ENCODE measurements at regions not wholly inside any gene's neighbourhood (a gene's known extent, or its start where the extent isn't known, plus 50 kb on each side); places are given as distances from the start of the nearest gene placed in this dataset.

GRCh38 chr20:57786304-57786932 is 76.6 kb upstream of the PMEPA1 start:
- DNase-seq: no peak

DNA sequence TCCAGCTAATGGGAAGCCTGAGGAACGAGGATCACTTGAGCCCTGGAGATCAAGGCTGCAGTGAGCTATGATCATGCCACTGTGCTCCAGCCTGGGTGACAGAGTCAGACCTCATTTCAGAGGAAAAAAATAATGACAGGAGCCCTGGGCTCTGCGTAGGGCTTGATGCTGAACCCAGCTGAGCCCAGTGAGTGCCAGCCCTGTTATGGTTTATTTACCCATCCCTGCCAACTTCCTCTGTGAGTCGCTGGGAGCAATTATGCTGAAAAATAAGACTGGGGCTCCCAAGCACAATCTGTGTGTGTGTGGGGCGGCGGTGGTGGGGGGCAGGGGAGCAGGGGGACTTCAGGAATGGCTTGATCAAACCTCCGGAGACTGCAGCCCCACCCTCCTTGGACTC is 75.9 kb upstream of the PMEPA1 start:
- H3K4me1 Mint-ChIP-seq (ENCODE audit: low read depth, unreplicated experiment): no peaks in the 10 kb centered on the region
- peaks cover 8% of the 10 kb centered on the region for H3K36me3 Mint-ChIP-seq (ENCODE audit: unreplicated experiment)
- TF ChIP-seq CTCF (IDR thresholded peaks at IDR 0.05; ENCODE audit: partially characterized antibody, unreplicated experiment): no peak
- H3K4me3 Mint-ChIP-seq (ENCODE audit: unreplicated experiment): no peak overlapping the region
- peaks cover 2% of the 10 kb centered on the region for H3K9me3 Mint-ChIP-seq (ENCODE audit: unreplicated experiment)
- H3K27me3 Mint-ChIP-seq (ENCODE audit: unreplicated experiment): peaks cover 10% of the 10 kb centered on the region
- no peak overlapping the region for H3K27ac Mint-ChIP-seq (ENCODE audit: unreplicated experiment)
- no peak for DNase-seq

More at GRCh38 chr20:57786304-57786932, 76.6 kb upstream of the PMEPA1 start:
- Mint-ChIP-seq H3K27ac (ENCODE audit: unreplicated experiment) (no peak overlapping the region), H3K27me3 (ENCODE audit: unreplicated experiment) (peaks cover 7% of the 10 kb centered on the region), H3K36me3 (ENCODE audit: unreplicated experiment) (peaks cover 4% of the 10 kb centered on the region), H3K4me1 (ENCODE audit: low read depth, unreplicated experiment) (no peaks in the 10 kb centered on the region), H3K9me3 (ENCODE audit: unreplicated experiment) (peaks cover 2% of the 10 kb centered on the region), H3K4me3 (ENCODE audit: unreplicated experiment) (no peak overlapping the region)
- TF ChIP-seq CTCF (IDR thresholded peaks at IDR 0.05; ENCODE audit: partially characterized antibody, unreplicated experiment): no peak

GRCh38 chr20:57785061-57785460 is 75.2 kb upstream of the PMEPA1 start:
- no peak for TF ChIP-seq CTCF (IDR thresholded peaks at IDR 0.05; ENCODE audit: partially characterized antibody, unreplicated experiment)
- peaks cover 2% of the 10 kb centered on the region for H3K9me3 Mint-ChIP-seq (ENCODE audit: unreplicated experiment)
- H3K36me3 Mint-ChIP-seq (ENCODE audit: unreplicated experiment): peaks cover 8% of the 10 kb centered on the region
- no peak for DNase-seq
- no peaks in the 10 kb centered on the region for H3K4me1 Mint-ChIP-seq (ENCODE audit: low read depth, unreplicated experiment)
- H3K4me3 Mint-ChIP-seq (ENCODE audit: unreplicated experiment): no peak overlapping the region
- no peak overlapping the region for H3K27ac Mint-ChIP-seq (ENCODE audit: unreplicated experiment)
- H3K27me3 Mint-ChIP-seq (ENCODE audit: unreplicated experiment): peaks cover 10% of the 10 kb centered on the region

GRCh38 chr20:57783956-57784837 is 74.4 kb upstream of the PMEPA1 start:
- H3K27ac Mint-ChIP-seq (ENCODE audit: unreplicated experiment): no peak overlapping the region
- no peaks in the 10 kb centered on the region for H3K4me1 Mint-ChIP-seq (ENCODE audit: low read depth, unreplicated experiment)
- no peak for DNase-seq
- peaks cover 2% of the 10 kb centered on the region for H3K9me3 Mint-ChIP-seq (ENCODE audit: unreplicated experiment)
- H3K4me3 Mint-ChIP-seq (ENCODE audit: unreplicated experiment): no peak overlapping the region
- peaks cover 8% of the 10 kb centered on the region for H3K36me3 Mint-ChIP-seq (ENCODE audit: unreplicated experiment)
- H3K27me3 Mint-ChIP-seq (ENCODE audit: unreplicated experiment): peaks cover 10% of the 10 kb centered on the region
- no peak for TF ChIP-seq CTCF (IDR thresholded peaks at IDR 0.05; ENCODE audit: partially characterized antibody, unreplicated experiment)

- peaks cover 2% of the 10 kb centered on the region for H3K9me3 Mint-ChIP-seq (ENCODE audit: unreplicated experiment)
- H3K4me1 Mint-ChIP-seq (ENCODE audit: low read depth, unreplicated experiment): no peaks in the 10 kb centered on the region
- peaks cover 8% of the 10 kb centered on the region for H3K36me3 Mint-ChIP-seq (ENCODE audit: unreplicated experiment)
- H3K27ac Mint-ChIP-seq (ENCODE audit: unreplicated experiment): no peak overlapping the region
- no peak for DNase-seq
- H3K4me3 Mint-ChIP-seq (ENCODE audit: unreplicated experiment): no peak overlapping the region
- peaks cover 8% of the 10 kb centered on the region for H3K27me3 Mint-ChIP-seq (ENCODE audit: unreplicated experiment)
- TF ChIP-seq CTCF (IDR thresholded peaks at IDR 0.05; ENCODE audit: partially characterized antibody, unreplicated experiment): no peak
These were observed 73.4 kb upstream of the PMEPA1 start for GRCh38 chr20:57783196-57783595.

Data from glutamatergic neuron (in vitro differentiated cells).